ENCODE measurements at regions not wholly inside any gene's neighbourhood (a gene's known extent, or its start where the extent isn't known, plus 50 kb on each side); places are given as distances from the start of the nearest gene placed in this dataset.

DNA sequence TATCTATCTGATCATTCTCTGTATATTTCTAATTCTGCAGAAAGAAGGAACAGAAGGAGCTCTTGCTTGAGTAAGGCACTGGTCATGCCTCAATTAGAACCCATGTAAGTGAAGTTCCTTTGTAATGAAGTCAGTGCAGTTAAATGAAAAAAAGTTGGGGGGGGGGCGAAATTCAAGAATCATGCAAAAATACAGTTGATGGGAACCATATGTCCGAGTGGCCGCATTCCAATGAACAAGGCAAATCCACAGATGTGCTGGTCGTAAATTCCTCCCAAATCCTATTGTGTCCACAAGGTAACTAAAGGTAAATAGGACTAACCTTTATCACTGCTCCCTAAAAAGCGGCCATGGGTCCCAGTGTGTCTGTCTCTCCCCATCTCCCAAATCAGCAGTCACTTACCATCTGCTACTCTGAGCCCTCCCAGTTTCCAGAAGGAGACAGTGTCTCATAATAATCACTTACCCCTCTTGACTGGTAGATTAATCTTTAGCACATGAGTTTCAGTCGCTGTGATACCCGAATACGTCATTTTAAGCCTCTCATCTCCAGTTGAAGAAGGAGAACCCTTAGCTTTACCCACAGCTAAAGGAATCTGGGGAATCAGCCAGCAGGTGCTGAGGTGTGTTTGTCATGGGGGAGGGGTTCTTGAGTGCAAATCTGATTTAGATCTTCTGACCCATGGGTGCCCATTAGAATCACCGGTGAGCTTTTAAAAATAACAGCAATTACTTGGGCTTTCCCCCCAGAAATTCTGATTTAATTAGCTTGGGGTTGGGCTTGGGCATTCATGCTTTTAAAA lies 56.3 kb upstream of the EPHB3 start:
- H3K27ac ChIP-seq = no peak overlapping the region
- peaks cover 3% of the 10 kb centered on the region for H3K4me1 ChIP-seq
- TF ChIP-seq POLR2AphosphoS5 (IDR thresholded peaks at IDR 0.05; ENCODE audit: insufficient read depth in 1 of 2, low read depth in 1 of 2) (no peak), POLR2A (IDR thresholded peaks at IDR 0.05) (no peak)
- TF ChIP-seq, protein P1, sequence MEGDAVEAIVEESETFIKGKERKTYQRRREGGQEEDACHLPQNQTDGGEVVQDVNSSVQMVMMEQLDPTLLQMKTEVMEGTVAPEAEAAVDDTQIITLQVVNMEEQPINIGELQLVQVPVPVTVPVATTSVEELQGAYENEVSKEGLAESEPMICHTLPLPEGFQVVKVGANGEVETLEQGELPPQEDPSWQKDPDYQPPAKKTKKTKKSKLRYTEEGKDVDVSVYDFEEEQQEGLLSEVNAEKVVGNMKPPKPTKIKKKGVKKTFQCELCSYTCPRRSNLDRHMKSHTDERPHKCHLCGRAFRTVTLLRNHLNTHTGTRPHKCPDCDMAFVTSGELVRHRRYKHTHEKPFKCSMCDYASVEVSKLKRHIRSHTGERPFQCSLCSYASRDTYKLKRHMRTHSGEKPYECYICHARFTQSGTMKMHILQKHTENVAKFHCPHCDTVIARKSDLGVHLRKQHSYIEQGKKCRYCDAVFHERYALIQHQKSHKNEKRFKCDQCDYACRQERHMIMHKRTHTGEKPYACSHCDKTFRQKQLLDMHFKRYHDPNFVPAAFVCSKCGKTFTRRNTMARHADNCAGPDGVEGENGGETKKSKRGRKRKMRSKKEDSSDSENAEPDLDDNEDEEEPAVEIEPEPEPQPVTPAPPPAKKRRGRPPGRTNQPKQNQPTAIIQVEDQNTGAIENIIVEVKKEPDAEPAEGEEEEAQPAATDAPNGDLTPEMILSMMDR (IDR thresholded peaks at IDR 0.05) = no peak
- no peaks in the 10 kb centered on the region for H3K27me3 ChIP-seq
- H3K36me3 ChIP-seq = no peaks in the 10 kb centered on the region
- intact Hi-C loops (cut with DNase I) = no loop called here
- DNase-seq (ENCODE audit: extremely low spot score in 2 of 2) = no peak
- H3K4me3 ChIP-seq = no peak overlapping the region
- H3K9me3 ChIP-seq = no peaks in the 10 kb centered on the region

DNA sequence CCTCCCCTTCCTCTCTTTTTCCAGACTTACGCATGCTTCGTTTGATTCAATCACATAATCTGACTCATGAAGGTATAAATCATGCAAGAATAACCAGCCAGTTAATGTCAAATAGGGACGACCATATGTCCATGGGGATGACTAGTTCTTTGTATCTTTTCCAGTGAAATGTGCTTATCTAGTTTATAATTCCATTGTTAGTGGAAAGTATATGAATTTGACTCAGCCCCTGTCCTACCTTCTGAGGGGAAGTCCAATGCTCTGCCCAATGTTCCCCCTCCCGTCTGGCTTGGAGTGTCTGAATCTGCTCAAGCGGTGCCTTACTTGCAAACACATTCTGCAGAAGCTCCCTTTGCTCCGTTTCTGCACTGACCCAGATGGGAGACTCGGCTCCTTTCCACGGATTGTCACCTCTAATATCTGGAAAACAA lies 55.0 kb upstream of the EPHB3 start:
- H3K36me3 ChIP-seq = no peaks in the 10 kb centered on the region
- H3K4me3 ChIP-seq = no peak overlapping the region
- intact Hi-C loops (cut with DNase I) = no loop called here
- H3K27ac ChIP-seq = no peak overlapping the region
- TF ChIP-seq POLR2AphosphoS5 (IDR thresholded peaks at IDR 0.05; ENCODE audit: insufficient read depth in 1 of 2, low read depth in 1 of 2) = no peak
- TF ChIP-seq, protein P1 (IDR thresholded peaks at IDR 0.05) = no peak
- no peaks in the 10 kb centered on the region for H3K4me1 ChIP-seq
- no peaks in the 10 kb centered on the region for H3K27me3 ChIP-seq
- H3K9me3 ChIP-seq = no peaks in the 10 kb centered on the region
- no peak for DNase-seq (ENCODE audit: extremely low spot score in 2 of 2)

DNA sequence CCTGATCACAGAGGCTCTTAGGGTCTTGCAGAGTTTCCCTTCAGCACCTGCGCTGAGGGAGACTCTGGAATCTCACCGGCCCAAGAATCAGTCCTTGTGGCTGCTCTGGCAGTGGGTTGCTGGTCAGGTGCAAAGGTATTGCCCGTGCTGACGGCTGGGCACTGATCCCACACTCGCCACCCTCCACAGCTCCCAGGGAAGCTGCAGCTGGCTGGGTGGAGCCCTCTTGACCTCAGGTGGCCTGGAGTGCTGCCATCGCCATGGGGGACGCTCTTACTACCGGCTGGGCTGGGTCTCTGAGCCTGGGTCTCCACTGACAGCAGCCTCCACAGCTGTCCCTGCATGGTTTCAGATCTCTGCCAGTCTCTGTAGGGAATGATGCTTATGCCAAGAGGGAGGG lies 52.6 kb upstream of the EPHB3 start:
- Histone ChIP-seq H3K4me3 (no peak overlapping the region), H3K4me1 (peaks cover 12% of the 10 kb centered on the region), H3K9me3 (no peaks in the 10 kb centered on the region), H3K27ac (no peak overlapping the region), H3K27me3 (no peaks in the 10 kb centered on the region), H3K36me3 (no peaks in the 10 kb centered on the region)
- intact Hi-C loops (cut with DNase I) = no loop called here
- no peak for DNase-seq (ENCODE audit: extremely low spot score in 2 of 2)
- TF ChIP-seq POLR2AphosphoS5 (IDR thresholded peaks at IDR 0.05; ENCODE audit: insufficient read depth in 1 of 2, low read depth in 1 of 2) (no peak), POLR2A (IDR thresholded peaks at IDR 0.05) (no peak)
- TF ChIP-seq, protein P1 (IDR thresholded peaks at IDR 0.05) = no peak

DNA sequence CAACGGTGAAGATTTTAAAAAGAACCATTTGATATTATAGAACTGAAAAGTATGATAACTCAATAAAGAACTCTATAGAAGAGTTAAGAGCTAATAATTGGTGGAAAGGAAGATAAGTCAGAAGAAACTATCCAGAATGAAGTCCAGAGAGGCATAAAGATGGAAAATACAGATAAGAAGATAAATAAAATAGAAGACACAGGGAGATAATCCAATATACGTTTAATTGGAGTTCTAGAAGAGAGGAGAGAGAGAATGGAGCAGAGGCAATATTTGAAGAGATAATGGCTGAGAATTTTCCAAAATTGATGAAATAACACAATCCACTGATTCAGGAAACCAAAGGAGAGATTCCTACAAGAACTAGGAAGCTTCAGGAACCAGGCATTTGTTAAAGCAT lies 49.8 kb upstream of the EPHB3 start:
- TF ChIP-seq POLR2A (IDR thresholded peaks at IDR 0.05) (no peak), POLR2AphosphoS5 (IDR thresholded peaks at IDR 0.05; ENCODE audit: insufficient read depth in 1 of 2, low read depth in 1 of 2) (no peak)
- TF ChIP-seq, protein P1 (IDR thresholded peaks at IDR 0.05) = no peak
- no peaks in the 10 kb centered on the region for H3K27me3 ChIP-seq
- no peaks in the 10 kb centered on the region for H3K36me3 ChIP-seq

More for the DNA sequence above, 49.8 kb upstream of the EPHB3 start:
- DNase-seq (ENCODE audit: extremely low spot score in 2 of 2) = no peak
- no peak overlapping the region for H3K27ac ChIP-seq
- no peak overlapping the region for H3K4me3 ChIP-seq
- no peaks in the 10 kb centered on the region for H3K9me3 ChIP-seq
- intact Hi-C loops (cut with DNase I) = loop anchor here (10.0 kb wide), 2 partner anchors 137 to 227 kb away; partner anchors contain the start of gene THPO
- peaks cover 14% of the 10 kb centered on the region for H3K4me1 ChIP-seq

Measured in vagina (tissue), 2 donors.